ENCODE measurements at regions not wholly inside any gene's neighbourhood (a gene's known extent, or its start where the extent isn't known, plus 50 kb on each side); places are given as distances from the start of the nearest gene placed in this dataset.

GRCh38 chr22:22767876-22768602, 119.6 kb upstream of the IGLL5 start:
- TF ChIP-seq EZH2 (IDR thresholded peaks at IDR 0.05; ENCODE audit: borderline replicate concordance, low read length): no peak
- peak; percentile 33; the same call in 1 of the 2 replicates for TF ChIP-seq CTCF (IDR thresholded peaks at IDR 0.05; ENCODE audit: low read length)

All from OCI-LY1 (cell line).